Sigmoid colon (tissue), 6 donors: ENCODE measurements at regions not wholly inside any gene's neighbourhood (a gene's known extent, or its start where the extent isn't known, plus 50 kb on each side); places are given as distances from the start of the nearest gene placed in this dataset.

Source experiments
- DNase-seq: peaks from one replicate; pipeline ENCODE4 v3.0.0-alpha.2; 2019
- H3K27ac ChIP-seq, 4 donors: fragments of 200-600 bp; sonication (generic); one replicate each; pipeline ENCODE4 v1.5.1; 2016 to 2019; ENCODE audit warnings: mild to moderate bottlenecking in 1 of 4
- H3K27me3 ChIP-seq, 3 donors: fragments of 200-600 bp; sonication (generic); one replicate each; pipeline ENCODE4 v1.5.1; 2019; ENCODE audit warnings: mild to moderate bottlenecking in 1 of 3
- H3K36me3 ChIP-seq, 4 donors: fragments of 200-600 bp; sonication (generic); one replicate each; pipeline ENCODE4 v1.5.1; 2016 to 2019
- H3K4me1 ChIP-seq, 4 donors: fragments of 200-600 bp; sonication (generic); one replicate each; pipeline ENCODE4 v1.5.1; 2017 to 2019
- H3K4me3 ChIP-seq, 4 donors: fragments of 200-600 bp; sonication (generic); one replicate each; pipeline ENCODE4 v1.5.1; 2017 to 2019; ENCODE audit warnings: mild to moderate bottlenecking in 2 of 4, moderate library complexity in 1 of 4
- H3K9me3 ChIP-seq, 4 donors: fragments of 200-600 bp in 3 of 4; sonication (generic) in 3 of 4; one replicate each; pipeline versions ENCODE4 v1.5.1 to v1.6.1; 2013 to 2019
- CTCF ChIP-seq, 4 experiments: fragments of 450-650 bp in 3 of 4; fragments of 200-600 bp in 1 of 4; IDR thresholded peaks; one replicate each; pipeline ENCODE4 v1.5.1; 2016 to 2019; ENCODE audit warnings: antibody characterized with exemption in 4 of 4, mild to moderate bottlenecking in 3 of 4, moderate library complexity in 2 of 4
- EP300 ChIP-seq, 4 donors: sonication (generic); formaldehyde crosslinking; IDR thresholded peaks; one replicate each; pipeline ENCODE4 v1.6.1; 2017; ENCODE audit warnings: antibody characterized with exemption in 4 of 4
- POLR2A ChIP-seq, 2 donors: fragments of 450-650 bp; IDR thresholded peaks; one replicate each; pipeline ENCODE4 v1.6.1; 2016; ENCODE audit warnings: antibody characterized with exemption in 2 of 2, mild to moderate bottlenecking in 2 of 2, moderate library complexity in 2 of 2
- POLR2AphosphoS5 ChIP-seq, 4 donors: sonication (generic); formaldehyde crosslinking; IDR thresholded peaks; one replicate each; pipeline ENCODE4 v1.6.1; 2017; ENCODE audit warnings: antibody characterized with exemption in 4 of 4
- WGBS, 2 donors: extraction: QIAGEN DNeasy Blood & Tissue Kit; methylation state at CpG; one replicate each; pipeline ENCODE4 v1.1.7; 2013; 5-methylcytosine and 5-hydroxymethylcytosine counted together
- intact Hi-C: fragments of 100-400 bp; cut with DNase I; formaldehyde crosslinking; loops from one replicate; pipeline ENCODE4 v1.15.1; 2023
- donor health status: healthy with polysubstance abuse.
- donor health status: healthy.

GRCh38 chr1:25167269-25168192 is 64.8 kb downstream of the SYF2 start:
- H3K27ac ChIP-seq = no peak overlapping the region
- H3K9me3 ChIP-seq = no peaks in the 10 kb centered on the region
- no peaks in the 10 kb centered on the region for H3K36me3 ChIP-seq
- TF ChIP-seq POLR2AphosphoS5 (IDR thresholded peaks at IDR 0.05) (no peak), CTCF (IDR thresholded peaks at IDR 0.05) (no peak), POLR2A (IDR thresholded peaks at IDR 0.05) (no peak), EP300 (IDR thresholded peaks at IDR 0.05) (no peak)
- H3K4me1 ChIP-seq = no peaks in the 10 kb centered on the region
- no peak overlapping the region for H3K4me3 ChIP-seq
- H3K27me3 ChIP-seq = no peaks in the 10 kb centered on the region
- 17 to 49% methylated on average over 17 of the region's 17 CpGs for WGBS, 2 donors
- intact Hi-C loops = no loop called here
- no peak for DNase-seq

- TF ChIP-seq EP300 (IDR thresholded peaks at IDR 0.05) (no peak), POLR2AphosphoS5 (IDR thresholded peaks at IDR 0.05) (no peak), POLR2A (IDR thresholded peaks at IDR 0.05) (no peak), CTCF (IDR thresholded peaks at IDR 0.05) (no peak)
- H3K4me3 ChIP-seq = no peak overlapping the region
- no peaks in the 10 kb centered on the region for H3K4me1 ChIP-seq
- 67 to 88% methylated on average over 3 to 4 of the region's 4 CpGs for WGBS, 2 donors
- H3K36me3 ChIP-seq = no peaks in the 10 kb centered on the region
- H3K27ac ChIP-seq = no peak overlapping the region
- intact Hi-C loops = no loop called here
- no peaks in the 10 kb centered on the region for H3K27me3 ChIP-seq
- H3K9me3 ChIP-seq = no peaks in the 10 kb centered on the region
- no peak for DNase-seq
Observed at GRCh38 chr1:25166847-25167246, 65.5 kb downstream of the SYF2 start.

- intact Hi-C loops = no loop called here
- TF ChIP-seq POLR2AphosphoS5 (IDR thresholded peaks at IDR 0.05) (no peak), EP300 (IDR thresholded peaks at IDR 0.05) (no peak), POLR2A (IDR thresholded peaks at IDR 0.05) (no peak)
- H3K27ac ChIP-seq = no peak overlapping the region
- DNase-seq = no peak
- H3K4me3 ChIP-seq = no peak overlapping the region
- H3K9me3 ChIP-seq = peaks cover 0 to 7% (median 0%) of the 10 kb centered on the region in 4 donors
- H3K36me3 ChIP-seq = no peaks in the 10 kb centered on the region
- H3K27me3 ChIP-seq = no peaks in the 10 kb centered on the region
- H3K4me1 ChIP-seq = no peaks in the 10 kb centered on the region
- WGBS, 2 donors = 99% methylated on average over 2 of the region's 2 CpGs
Observed at GRCh38 chr1:25163986-25164385, 68.3 kb downstream of the SYF2 start.

GRCh38 chr1:25161981-25162380 is 70.3 kb downstream of the SYF2 start:
- H3K27me3 ChIP-seq = no peaks in the 10 kb centered on the region
- no peak overlapping the region for H3K4me3 ChIP-seq
- H3K4me1 ChIP-seq = no peaks in the 10 kb centered on the region
- intact Hi-C loops = no loop called here
- H3K36me3 ChIP-seq = no peaks in the 10 kb centered on the region
- H3K27ac ChIP-seq = no peak overlapping the region
- 24 to 40% methylated on average over 2 of the region's 2 CpGs for WGBS, 2 donors
- no peak for DNase-seq
- TF ChIP-seq POLR2A (IDR thresholded peaks at IDR 0.05) = no peak
- no peak for TF ChIP-seq EP300 (IDR thresholded peaks at IDR 0.05)
- TF ChIP-seq CTCF (IDR thresholded peaks at IDR 0.05) = no peak
- no peak for TF ChIP-seq POLR2AphosphoS5 (IDR thresholded peaks at IDR 0.05)
- H3K9me3 ChIP-seq = peaks cover 0 to 7% (median 4%) of the 10 kb centered on the region in 4 donors

- H3K36me3 ChIP-seq = no peaks in the 10 kb centered on the region
- H3K9me3 ChIP-seq = peaks cover 0 to 7% (median 4%) of the 10 kb centered on the region in 4 donors
- intact Hi-C loops = no loop called here
- H3K4me1 ChIP-seq = no peaks in the 10 kb centered on the region
- WGBS, 2 donors = 96 to 97% methylated on average over 3 of the region's 3 CpGs
- DNase-seq = no peak
- no peak overlapping the region for H3K27ac ChIP-seq
- no peak overlapping the region for H3K4me3 ChIP-seq
- TF ChIP-seq EP300 (IDR thresholded peaks at IDR 0.05) (no peak), POLR2A (IDR thresholded peaks at IDR 0.05) (no peak), CTCF (IDR thresholded peaks at IDR 0.05) (no peak), POLR2AphosphoS5 (IDR thresholded peaks at IDR 0.05) (no peak)
- no peaks in the 10 kb centered on the region for H3K27me3 ChIP-seq
Observed at GRCh38 chr1:25157846-25158245, 74.5 kb downstream of the SYF2 start.
